Naive thymus-derived CD8-positive, alpha-beta T cell (primary cell): ENCODE measurements at regions not wholly inside any gene's neighbourhood (a gene's known extent, or its start where the extent isn't known, plus 50 kb on each side); places are given as distances from the start of the nearest gene placed in this dataset.

Experiments
- ATAC-seq, 2 donors: fragments of 150-1000 bp; cut with Tn5 transposase in 1 of 2; sonication (Bioruptor Pico), chemical (Tn5 transposase) in 1 of 2; 1 replicate in 1 of 2; 2 replicates in 1 of 2; pipeline ENCODE4 v1.10.0; 2021; ENCODE audit warnings: mild to moderate bottlenecking in 2 of 2, moderate library complexity in 2 of 2
- POLR2A ChIA-PET: fragments of 350-600 bp; sonication (Branson Sonifier 250); formaldehyde crosslinking; loops from one replicate; lab custom pipeline; 2021; ENCODE audit warnings: antibody characterized with exemption; lab: Charles Lee
- DNase-seq, 10 donors: peaks; one replicate each; pipeline versions ENCODE4 v3.0.0 to v3.0.0-alpha.2; 2020 to 2022
- H3K27ac Mint-ChIP-seq, 10 donors: one replicate each; pipeline ENCODE4 v1.8.0; 2020 to 2022; ENCODE audit warnings: mild to moderate bottlenecking in 10 of 10, mixed read lengths in 10 of 10, moderate library complexity in 4 of 10, inconsistent platforms in 1 of 10
- H3K27me3 Mint-ChIP-seq, 5 donors: one replicate each; pipeline ENCODE4 v1.8.0; 2021 to 2022; ENCODE audit warnings: mixed read lengths in 5 of 5
- H3K36me3 Mint-ChIP-seq, 3 donors: one replicate each; pipeline ENCODE4 v1.8.0; 2020 to 2022; ENCODE audit warnings: mixed read lengths in 3 of 3, mild to moderate bottlenecking in 2 of 3, inconsistent platforms in 1 of 3
- H3K4me1 Mint-ChIP-seq, 4 donors: one replicate each; pipeline ENCODE4 v1.8.0; 2021 to 2022; ENCODE audit warnings: mixed read lengths in 4 of 4
- H3K4me3 Mint-ChIP-seq, 10 donors: one replicate each; pipeline ENCODE4 v1.8.0; 2020 to 2022; ENCODE audit warnings: mild to moderate bottlenecking in 10 of 10, mixed read lengths in 10 of 10, moderate library complexity in 6 of 10, inconsistent platforms in 1 of 10
- H3K9me3 Mint-ChIP-seq, 9 donors: one replicate each; pipeline ENCODE4 v1.8.0; 2020 to 2022; ENCODE audit warnings: mixed read lengths in 9 of 9, mild to moderate bottlenecking in 3 of 9, inconsistent platforms in 1 of 9, moderate library complexity in 1 of 9

GRCh38 chr5:36442352-36442751, 140.7 kb upstream of the RANBP3L start:
- no peak overlapping the region for H3K27ac Mint-ChIP-seq
- ATAC-seq: no peak
- POLR2A ChIA-PET: no interaction called here
- no peak for DNase-seq
- H3K36me3 Mint-ChIP-seq: no peaks in the 10 kb centered on the region
- peaks cover 0 to 24% (median 8%) of the 10 kb centered on the region in 5 donors for H3K27me3 Mint-ChIP-seq
- no peaks in the 10 kb centered on the region for H3K4me1 Mint-ChIP-seq
- H3K4me3 Mint-ChIP-seq: no peak overlapping the region
- H3K9me3 Mint-ChIP-seq: no peaks in the 10 kb centered on the region

DNA sequence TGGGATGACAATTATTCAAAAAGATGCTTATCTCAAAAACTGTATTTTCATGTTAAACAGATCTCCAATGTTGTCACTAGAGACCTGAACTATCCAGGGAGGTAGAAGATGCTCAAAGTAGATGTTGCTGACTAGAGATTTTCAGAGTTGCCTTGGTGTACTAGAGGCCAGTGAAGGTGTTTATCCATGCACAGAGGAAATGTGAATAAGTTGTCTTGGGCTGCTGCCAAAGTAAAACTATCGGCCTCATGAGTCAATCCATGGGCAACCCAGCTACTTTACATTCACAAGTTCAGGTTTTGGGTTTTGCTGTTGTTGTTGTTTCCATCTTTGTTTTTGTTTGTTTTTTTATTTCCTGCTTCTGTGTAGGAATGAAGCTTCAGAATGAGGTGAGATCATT, 141.1 kb upstream of the RANBP3L start:
- no peak for ATAC-seq
- POLR2A ChIA-PET: no interaction called here
- H3K36me3 Mint-ChIP-seq: no peaks in the 10 kb centered on the region

GRCh38 chr5:36443941-36444340, 142.2 kb upstream of the RANBP3L start:
- Mint-ChIP-seq H3K9me3 (no peaks in the 10 kb centered on the region), H3K27ac (no peak overlapping the region), H3K27me3 (peaks cover 0 to 20% (median 4%) of the 10 kb centered on the region in 5 donors), H3K36me3 (no peaks in the 10 kb centered on the region), H3K4me3 (no peak overlapping the region), H3K4me1 (no peaks in the 10 kb centered on the region)
- DNase-seq: no peak
- no peak for ATAC-seq
- POLR2A ChIA-PET: no interaction called here

More for the DNA sequence above, 141.1 kb upstream of the RANBP3L start:
- Mint-ChIP-seq H3K27me3 (peaks cover 0 to 24% (median 4%) of the 10 kb centered on the region in 5 donors), H3K4me1 (no peaks in the 10 kb centered on the region), H3K27ac (no peak overlapping the region), H3K9me3 (no peaks in the 10 kb centered on the region), H3K4me3 (no peak overlapping the region)
- DNase-seq: no peak

DNA sequence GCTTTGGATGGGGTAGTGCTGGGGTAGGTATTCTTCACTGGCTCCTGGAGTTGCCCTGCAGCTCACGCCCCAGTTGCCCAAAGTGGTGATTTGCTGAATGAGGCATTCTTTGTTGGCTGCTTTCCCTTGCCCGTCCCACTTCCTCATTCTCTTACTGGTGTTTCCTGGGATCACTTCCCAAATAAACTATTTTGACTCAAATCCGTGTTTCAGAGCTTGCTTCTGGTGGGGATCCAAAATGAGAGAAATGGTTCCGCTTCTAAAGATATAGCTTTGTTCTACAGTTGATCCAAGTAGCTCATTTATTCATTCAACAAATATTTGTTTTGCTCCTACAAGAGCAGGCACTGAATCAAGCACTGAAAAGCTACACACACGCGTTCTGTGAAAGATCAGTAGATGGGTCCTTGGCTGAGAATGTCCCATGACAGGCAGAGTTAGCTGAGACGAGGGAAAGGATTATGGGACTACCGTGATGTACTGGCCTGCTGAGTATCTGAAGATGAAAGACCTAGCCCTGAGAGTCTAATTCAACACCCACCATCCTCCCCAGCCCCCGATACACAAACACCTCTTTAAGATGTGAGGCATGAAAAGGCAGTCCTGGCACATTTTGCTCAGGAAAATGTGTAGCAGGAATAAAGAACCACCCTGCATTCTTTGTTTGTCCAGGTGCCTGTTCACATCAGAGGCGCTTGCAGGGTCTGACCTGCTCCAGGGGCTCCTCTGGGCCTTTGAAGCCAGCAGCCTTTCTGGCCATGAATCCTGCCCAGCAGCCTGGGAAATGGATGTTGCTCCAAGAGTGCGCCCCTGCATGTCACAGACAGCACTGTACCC, 143.1 kb upstream of the RANBP3L start:
- no peaks in the 10 kb centered on the region for H3K36me3 Mint-ChIP-seq
- no peaks in the 10 kb centered on the region for H3K9me3 Mint-ChIP-seq
- H3K4me1 Mint-ChIP-seq: no peaks in the 10 kb centered on the region
- ATAC-seq (no peak), DNase-seq (no peak)
- no peak overlapping the region for H3K4me3 Mint-ChIP-seq
- peak overlapping the region in 1 of 10 donors; percentile 21 for H3K27ac Mint-ChIP-seq
- POLR2A ChIA-PET: no interaction called here
- peaks cover 0 to 14% (median 2%) of the 10 kb centered on the region in 5 donors for H3K27me3 Mint-ChIP-seq

DNA sequence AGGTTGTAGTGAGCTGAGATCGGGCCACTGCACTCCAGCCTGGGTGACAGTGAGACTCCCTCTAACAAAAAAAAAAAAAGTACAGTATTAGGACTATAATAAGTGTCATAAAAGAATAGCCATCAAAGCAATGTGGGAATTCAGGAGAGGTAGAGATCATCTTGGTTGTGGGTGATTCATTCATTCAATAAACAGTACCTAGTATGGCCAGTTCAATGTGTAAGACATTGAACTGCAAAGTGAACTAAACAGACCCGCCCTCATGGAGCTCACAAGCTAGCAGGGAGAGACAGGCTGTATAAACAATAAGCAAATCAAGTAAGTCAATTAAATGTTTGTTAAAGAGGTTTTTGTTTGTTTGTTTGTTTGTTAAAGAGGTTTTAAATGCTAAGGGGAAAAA, 146.1 kb upstream of the RANBP3L start:
- H3K27me3 Mint-ChIP-seq: peaks cover 0 to 12% (median 0%) of the 10 kb centered on the region in 5 donors
- no peak overlapping the region for H3K4me3 Mint-ChIP-seq
- POLR2A ChIA-PET: no interaction called here
- H3K27ac Mint-ChIP-seq: no peak overlapping the region
- DNase-seq (no peak), ATAC-seq (no peak)
- H3K4me1 Mint-ChIP-seq: no peaks in the 10 kb centered on the region
- H3K9me3 Mint-ChIP-seq: no peaks in the 10 kb centered on the region
- H3K36me3 Mint-ChIP-seq: no peaks in the 10 kb centered on the region

DNA sequence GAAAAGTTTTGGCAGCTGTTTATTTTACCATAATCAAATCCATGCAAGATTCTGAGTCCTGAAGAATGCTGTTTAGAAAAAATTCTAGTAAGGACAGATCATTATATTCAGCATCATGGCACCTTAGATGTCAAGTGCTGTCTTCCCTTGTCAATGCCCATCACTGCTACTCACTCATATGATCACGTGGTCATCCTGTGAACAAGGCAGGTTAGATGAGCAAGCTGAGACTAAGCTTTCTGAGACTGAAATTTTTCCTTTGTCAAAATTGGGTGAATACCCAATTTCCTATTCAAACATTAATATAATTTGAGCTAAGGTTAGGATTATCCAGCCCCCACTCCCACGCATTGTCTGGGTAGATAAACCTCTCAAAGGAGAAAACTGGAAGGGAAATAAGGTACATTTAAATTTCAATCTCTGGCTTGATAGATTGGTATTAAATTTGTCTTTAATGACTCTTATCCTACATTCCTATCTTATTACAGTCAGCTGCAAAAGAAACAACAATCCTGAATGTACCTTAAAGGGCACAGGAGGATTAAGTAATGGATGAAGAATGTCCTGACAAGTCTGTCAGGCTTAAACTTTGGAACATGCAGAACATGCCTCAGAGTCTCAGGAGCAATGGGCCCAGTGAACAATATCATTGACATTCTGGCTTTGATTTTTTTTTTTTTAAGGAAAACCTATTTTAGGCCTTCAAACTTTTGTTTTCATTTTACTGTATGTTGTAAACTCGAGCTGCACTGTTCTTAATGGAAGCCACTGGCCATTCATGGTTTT, 148.7 kb upstream of the RANBP3L start:
- POLR2A ChIA-PET: no interaction called here
- no peaks in the 10 kb centered on the region for H3K9me3 Mint-ChIP-seq
- no peak for DNase-seq
- no peak overlapping the region for H3K4me3 Mint-ChIP-seq
- H3K36me3 Mint-ChIP-seq: no peaks in the 10 kb centered on the region
- no peak for ATAC-seq
- no peak overlapping the region for H3K27ac Mint-ChIP-seq
- peaks cover 0 to 6% (median 5%) of the 10 kb centered on the region in 5 donors for H3K27me3 Mint-ChIP-seq
- H3K4me1 Mint-ChIP-seq: no peaks in the 10 kb centered on the region

GRCh38 chr5:36452424-36453006, 150.8 kb upstream of the RANBP3L start:
- no peak overlapping the region for H3K4me3 Mint-ChIP-seq
- H3K27me3 Mint-ChIP-seq: peaks cover 6 to 16% (median 11%) of the 10 kb centered on the region in 5 donors
- no peak for DNase-seq
- no peaks in the 10 kb centered on the region for H3K4me1 Mint-ChIP-seq
- no peaks in the 10 kb centered on the region for H3K36me3 Mint-ChIP-seq
- POLR2A ChIA-PET: no interaction called here
- no peak for ATAC-seq
- peaks cover 0 to 10% (median 0%) of the 10 kb centered on the region in 9 donors for H3K9me3 Mint-ChIP-seq
- no peak overlapping the region for H3K27ac Mint-ChIP-seq

- Mint-ChIP-seq H3K4me1 (no peaks in the 10 kb centered on the region), H3K27ac (no peak overlapping the region), H3K4me3 (no peak overlapping the region), H3K27me3 (peaks cover 9 to 27% (median 17%) of the 10 kb centered on the region in 5 donors), H3K9me3 (peaks cover 0 to 10% (median 0%) of the 10 kb centered on the region in 9 donors), H3K36me3 (no peaks in the 10 kb centered on the region)
- POLR2A ChIA-PET: no interaction called here
- ATAC-seq (no peak), DNase-seq (no peak)
Observed at GRCh38 chr5:36457511-36458270, 148.7 kb upstream of the SLC1A3 start.

GRCh38 chr5:36458746-36459145, 147.7 kb upstream of the SLC1A3 start:
- no peak for ATAC-seq
- H3K27ac Mint-ChIP-seq: no peak overlapping the region
- POLR2A ChIA-PET: no interaction called here
- H3K4me1 Mint-ChIP-seq: no peaks in the 10 kb centered on the region
- H3K27me3 Mint-ChIP-seq: peaks cover 10 to 27% (median 19%) of the 10 kb centered on the region in 5 donors
- peaks cover 0 to 10% (median 0%) of the 10 kb centered on the region in 9 donors for H3K9me3 Mint-ChIP-seq
- no peak for DNase-seq
- H3K36me3 Mint-ChIP-seq: no peaks in the 10 kb centered on the region
- no peak overlapping the region for H3K4me3 Mint-ChIP-seq

DNA sequence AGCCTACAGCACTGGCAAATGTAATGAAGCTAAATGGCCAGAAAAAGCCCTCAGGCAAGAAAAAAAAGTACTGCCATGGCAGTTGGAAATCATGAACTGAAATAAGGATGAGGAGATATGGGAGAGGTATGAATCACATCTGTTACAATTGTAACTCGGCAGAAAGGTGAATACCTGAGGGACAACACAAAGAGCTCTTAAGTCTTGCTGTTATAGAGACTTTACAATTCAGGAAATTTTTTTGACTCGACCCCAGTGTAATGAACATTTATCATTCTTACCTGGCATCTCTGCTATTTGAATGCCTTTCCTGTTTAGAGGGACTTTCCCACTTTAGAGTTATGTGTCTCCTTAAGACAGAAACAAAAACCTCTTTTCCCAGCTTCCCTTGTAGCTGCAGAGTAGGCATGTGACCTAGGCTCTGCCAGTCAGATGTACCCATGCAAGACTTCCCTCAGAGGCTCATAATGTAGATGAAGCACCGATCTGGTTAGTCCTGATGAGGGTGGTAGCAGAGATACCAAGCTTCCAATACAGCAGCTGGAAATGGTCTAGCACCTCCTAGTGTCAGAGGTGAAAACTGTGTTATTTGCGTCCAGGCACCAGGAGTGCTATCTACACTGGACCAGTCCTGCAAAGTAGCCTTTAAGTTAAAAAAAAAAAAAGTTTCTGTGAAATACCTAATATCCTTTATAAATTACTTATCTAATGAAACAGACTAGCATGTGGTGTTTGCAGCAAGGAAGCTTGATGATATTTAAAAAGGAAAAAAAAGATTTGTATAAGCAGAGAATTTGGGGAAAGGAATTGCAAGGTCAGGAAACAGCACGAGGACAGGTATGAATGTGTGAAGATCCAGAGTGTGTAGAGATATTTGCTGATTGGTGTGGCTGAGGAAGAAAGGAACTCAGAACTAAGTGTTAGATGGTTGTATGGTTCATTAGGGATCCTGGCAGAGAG, 146.9 kb upstream of the SLC1A3 start:
- H3K36me3 Mint-ChIP-seq: no peaks in the 10 kb centered on the region
- no peaks in the 10 kb centered on the region for H3K4me1 Mint-ChIP-seq
- no peak overlapping the region for H3K4me3 Mint-ChIP-seq
- DNase-seq (no peak), ATAC-seq (no peak)
- POLR2A ChIA-PET: no interaction called here
- peaks cover 0 to 10% (median 0%) of the 10 kb centered on the region in 9 donors for H3K9me3 Mint-ChIP-seq
- peaks cover 10 to 27% (median 17%) of the 10 kb centered on the region in 5 donors for H3K27me3 Mint-ChIP-seq
- H3K27ac Mint-ChIP-seq: no peak overlapping the region

GRCh38 chr5:36462295-36463021, 143.9 kb upstream of the SLC1A3 start:
- Mint-ChIP-seq H3K4me3 (no peak overlapping the region), H3K27ac (no peak overlapping the region), H3K36me3 (no peaks in the 10 kb centered on the region), H3K27me3 (peaks cover 4 to 23% (median 9%) of the 10 kb centered on the region in 5 donors), H3K4me1 (no peaks in the 10 kb centered on the region), H3K9me3 (no peaks in the 10 kb centered on the region)
- ATAC-seq: no peak
- no peak for DNase-seq
- POLR2A ChIA-PET: no interaction called here
